ENCODE measurements at regions not wholly inside any gene's neighbourhood (a gene's known extent, or its start where the extent isn't known, plus 50 kb on each side); places are given as distances from the start of the nearest gene placed in this dataset.
"Not testable (repeated sequence)": the region's sequence is repeated elsewhere in the genome, so short reads cannot be mapped to it uniquely, and the experiment has no call there.

DNA sequence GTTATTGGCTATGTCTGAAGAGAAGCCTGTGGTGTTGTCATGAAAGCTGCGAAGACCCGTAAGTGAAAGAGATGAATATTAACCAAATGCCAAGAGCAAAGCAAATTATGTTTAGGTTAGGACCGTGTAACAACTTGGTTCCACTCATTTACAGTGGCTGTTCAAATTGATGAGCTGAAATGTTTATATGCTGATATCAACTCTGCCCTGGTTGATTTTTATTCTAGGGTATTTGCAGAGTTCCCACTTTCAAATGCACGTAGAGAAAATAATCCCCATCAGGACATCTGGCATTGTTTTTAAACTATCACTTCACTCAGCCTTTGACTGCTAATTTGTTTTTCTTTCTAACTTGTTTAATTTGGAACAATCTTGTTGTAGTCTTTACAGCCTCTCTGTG lies 581.6 kb upstream of the ADAMTS5 start:
- no peak for DNase-seq

DNA sequence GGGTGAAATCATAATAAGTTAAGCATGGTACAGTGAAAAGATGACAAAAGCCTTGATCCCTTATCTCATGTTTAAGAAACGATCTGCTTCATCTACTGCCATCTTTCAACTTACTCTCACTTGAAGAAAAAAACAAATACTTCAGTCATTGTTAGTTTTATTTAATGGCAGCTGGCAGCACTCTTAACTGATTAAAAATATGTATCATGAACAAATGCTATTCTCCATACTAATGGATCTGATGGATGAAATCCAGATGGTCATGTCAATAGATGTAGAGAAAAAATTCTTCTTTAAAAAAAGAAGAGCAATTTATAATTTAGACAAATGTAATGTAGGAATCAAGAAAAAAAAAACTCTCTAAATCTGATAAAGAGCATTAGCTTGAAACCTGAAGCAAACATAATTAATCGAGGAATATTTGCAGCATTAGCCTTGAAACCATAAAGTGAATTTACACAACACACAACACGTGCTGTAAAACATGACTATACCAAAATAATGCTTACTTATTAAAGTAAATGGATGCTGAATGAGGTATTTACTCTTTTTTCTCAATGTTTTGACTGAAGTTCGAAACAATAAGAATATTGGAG lies 579.0 kb upstream of the ADAMTS5 start:
- no peak for DNase-seq

DNA sequence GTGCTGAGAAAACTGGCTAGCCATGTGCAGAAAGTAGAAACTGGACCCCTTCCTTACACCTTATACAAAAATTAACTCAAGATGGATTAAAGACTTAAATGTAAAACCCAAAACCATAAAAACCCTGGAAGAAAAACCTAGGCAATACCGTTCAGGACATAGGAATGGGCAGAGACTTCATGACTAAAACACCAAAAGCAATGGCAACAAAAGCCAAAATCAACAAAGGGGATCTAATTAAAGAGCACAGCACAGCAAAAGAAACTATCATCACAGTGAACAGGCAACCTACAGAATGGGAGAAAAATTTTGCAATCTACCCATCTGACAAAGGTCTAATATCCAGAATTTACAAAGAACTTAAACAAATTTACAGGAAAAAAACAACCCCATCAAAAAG lies 575.2 kb upstream of the ADAMTS5 start:
- DNase-seq: not testable (repeated sequence)

DNA sequence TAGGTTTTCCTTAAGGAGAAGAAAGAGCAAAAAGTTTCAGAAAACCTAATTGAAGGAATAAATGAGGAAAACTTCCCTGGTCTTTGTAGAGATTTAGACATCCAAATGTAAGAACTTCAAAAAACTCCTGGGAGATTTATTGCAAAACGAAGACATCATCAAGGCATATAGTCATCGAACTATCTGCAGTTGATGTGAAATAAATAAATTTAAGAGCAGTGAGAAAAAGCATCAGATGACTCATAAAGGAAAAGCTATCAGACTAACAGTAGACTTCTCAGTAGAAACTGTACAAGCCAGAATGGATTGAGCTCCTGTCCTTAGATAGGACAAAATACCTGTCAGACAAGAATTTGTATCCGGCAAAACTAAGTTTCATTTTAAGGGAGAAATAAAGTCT lies 569.4 kb upstream of the ADAMTS5 start:
- no peak for DNase-seq

DNA sequence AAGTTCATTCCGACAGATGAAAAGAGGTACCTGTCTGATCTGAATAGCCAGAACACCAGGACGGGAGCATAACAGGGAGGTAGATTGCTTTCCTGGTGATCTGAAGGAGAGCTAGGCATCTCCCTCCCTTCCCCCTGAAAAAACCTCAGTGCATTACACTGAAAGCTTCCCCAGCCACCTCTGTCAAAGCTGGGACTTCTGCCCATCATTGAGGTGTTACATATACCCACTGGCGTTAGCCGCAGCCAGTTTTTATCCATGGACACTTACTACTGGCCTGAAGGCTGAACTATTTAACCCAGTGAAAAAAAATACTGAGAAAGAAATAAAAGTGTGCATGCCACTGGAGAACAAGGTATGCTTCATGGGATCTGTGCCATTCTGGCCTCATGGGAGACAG lies 568.3 kb upstream of the ADAMTS5 start:
- no peak for DNase-seq

DNA sequence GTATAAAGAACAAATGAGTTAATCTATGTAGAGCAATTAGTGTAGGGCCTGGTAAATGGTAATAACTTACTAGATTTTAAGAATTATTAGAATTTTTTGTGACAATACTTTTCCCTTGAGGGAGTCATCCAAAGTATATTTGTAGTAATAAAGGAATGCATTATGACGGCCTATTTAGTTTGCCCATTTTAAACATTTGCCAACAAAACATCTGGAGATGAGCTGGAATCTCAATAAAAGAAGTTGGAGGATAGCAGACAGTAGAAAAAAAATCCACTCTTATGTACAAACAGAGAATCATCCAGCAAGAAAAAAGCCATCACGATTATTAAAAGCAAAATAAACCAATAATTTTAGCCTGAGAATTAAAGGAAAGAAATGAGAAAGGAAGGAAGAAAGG lies 567.3 kb upstream of the ADAMTS5 start:
- DNase-seq: no peak

DNA sequence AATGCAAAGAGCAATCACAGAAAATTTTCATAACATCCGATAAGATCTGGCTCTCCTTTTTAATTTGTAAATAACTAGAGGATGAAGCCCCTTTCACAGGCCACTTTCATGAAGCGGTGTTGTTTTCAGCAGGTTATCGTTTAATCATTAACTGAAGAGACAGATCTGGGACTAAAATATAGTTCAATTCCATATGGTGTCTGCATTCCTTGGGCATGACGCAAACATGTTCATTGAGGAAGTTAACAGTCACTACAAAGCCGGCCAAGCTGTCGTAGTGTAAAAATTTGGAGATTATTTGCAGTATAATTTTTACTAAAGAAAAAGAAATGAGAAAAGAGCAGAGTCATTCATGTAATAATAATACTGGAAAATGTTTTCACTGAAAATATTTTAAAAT lies 565.2 kb upstream of the ADAMTS5 start:
- DNase-seq: no peak

DNA sequence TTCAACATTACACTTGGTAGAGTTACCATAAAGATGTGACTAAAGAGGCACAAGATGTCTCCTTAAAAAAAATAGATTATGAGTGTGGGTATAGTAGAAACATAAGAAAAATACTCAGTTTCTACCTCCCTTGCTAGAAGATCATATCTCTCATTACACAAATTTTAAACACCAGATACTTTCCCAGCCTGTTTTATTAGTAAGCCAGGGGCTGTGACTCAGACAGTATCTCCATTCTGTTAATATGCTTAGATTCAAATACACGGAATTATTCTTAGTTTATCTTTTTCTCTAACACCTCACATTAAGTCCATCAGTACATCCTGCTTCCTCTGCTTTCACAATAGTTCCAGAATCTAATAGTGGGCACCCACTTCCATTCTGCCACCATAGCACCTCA lies 561.8 kb upstream of the ADAMTS5 start:
- no peak for DNase-seq

DNA sequence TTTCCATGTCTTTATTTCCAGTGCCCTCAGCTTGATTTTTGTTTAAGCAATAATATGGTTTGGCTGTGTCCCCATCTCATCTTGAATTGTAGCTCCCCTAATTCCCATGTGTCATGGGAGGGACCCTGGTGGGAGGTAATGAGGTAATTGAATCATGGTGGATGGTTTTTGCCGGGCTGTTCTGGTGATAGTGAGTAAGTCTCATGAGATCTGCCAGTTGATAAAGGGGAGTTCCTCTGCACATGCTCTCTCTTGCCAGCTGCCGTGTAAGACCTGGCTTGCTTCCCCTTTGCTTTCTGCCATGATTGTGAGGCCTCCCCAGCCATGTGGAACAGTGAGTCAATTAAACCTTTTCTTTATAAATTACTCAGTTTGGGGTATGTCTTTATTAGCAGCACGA lies 559.6 kb upstream of the ADAMTS5 start:
- no peak for DNase-seq

DNA sequence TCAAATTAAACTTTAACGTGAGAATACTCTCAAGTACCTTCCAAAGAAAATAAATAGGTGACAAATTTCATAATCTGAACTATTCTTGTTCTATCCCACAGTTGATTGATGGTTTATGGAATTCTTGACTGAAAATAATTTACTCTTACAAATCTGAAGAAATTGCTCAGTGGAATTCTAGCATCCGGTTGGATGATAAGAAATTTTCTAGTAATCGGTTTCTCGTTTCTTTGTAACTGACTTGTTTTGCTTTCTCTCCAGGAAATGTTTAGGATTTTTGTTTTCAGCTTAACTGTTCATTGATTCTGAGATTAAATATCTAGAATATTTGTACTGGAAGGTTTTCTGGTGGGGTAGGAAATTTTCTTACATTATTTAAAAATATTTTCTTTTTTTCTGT lies 558.9 kb upstream of the ADAMTS5 start:
- DNase-seq: no peak

DNA sequence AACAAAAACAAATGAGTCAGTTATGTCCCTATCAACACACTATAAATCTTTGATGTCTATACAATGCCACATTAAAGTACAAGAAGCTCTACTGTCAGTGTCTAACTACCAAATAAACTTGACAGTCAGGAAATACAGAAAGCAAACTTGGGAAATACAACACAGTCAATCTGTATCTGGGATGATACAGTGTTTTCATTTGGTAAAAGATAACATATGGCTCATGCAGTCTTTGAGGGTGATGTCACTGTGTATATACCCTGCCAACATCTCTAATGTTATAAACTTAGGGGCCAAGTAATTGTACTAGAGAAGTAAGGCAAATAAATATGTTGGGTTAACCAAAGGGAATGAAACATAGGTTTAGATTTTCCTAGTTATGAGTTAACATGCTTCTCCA lies 552.5 kb upstream of the ADAMTS5 start:
- no peak for DNase-seq

DNA sequence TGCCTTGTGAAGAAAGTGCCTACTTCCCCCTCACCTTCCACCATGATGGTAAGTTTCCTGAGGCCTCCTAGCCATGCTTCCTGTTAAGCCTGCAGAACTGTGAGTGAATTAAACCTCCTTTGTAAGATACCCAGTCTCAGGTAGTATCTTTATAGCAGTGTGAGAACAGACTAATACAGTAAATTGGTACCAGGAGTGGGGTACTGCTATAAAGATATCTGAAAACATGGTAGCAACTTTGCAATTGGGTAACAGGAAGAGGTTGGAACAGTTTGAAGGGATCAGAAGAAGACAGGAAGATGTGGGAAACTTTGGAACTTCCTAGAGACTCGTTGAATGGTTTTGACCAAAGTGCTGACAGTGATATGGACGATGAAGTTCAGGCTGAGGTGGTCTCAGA lies 550.3 kb upstream of the ADAMTS5 start:
- DNase-seq: not testable (repeated sequence)

DNA sequence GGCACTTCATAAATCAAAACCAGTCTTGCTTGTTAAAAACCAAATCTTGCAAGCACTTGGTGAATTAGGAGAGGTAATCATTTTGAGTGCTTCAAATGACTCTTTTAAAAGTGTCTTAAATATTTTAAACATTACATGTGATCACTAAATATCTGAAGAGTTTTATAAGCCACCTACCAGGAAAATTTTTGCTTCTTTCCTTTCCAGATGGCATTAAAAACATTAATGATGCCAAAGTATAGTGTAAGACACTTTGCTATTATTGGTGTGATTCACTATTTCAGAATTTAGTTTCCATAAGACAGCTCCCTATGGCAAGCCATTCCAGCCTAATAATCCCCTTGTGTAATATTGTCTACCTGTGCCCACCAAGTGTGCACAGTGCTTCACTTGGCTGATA lies 548.8 kb upstream of the ADAMTS5 start:
- no peak for DNase-seq

DNA sequence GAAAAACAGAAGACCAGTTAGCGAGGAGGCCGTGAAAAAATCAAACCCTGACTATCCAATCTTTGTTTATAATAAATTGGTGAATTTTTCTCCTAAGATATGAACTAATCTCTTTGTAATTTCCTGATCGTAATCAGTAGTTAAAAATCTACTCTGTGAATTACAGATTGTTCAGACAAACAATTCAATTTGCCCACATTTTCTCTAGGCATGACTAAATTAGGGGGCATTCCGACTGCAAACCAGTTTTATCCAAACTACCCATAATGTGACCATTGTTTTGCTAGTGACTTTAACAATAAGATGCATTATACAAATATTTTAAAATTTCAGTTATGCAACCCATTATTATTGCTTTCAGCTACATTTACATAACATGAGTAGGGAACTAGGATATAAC lies 546.9 kb upstream of the ADAMTS5 start:
- DNase-seq: no peak

DNA sequence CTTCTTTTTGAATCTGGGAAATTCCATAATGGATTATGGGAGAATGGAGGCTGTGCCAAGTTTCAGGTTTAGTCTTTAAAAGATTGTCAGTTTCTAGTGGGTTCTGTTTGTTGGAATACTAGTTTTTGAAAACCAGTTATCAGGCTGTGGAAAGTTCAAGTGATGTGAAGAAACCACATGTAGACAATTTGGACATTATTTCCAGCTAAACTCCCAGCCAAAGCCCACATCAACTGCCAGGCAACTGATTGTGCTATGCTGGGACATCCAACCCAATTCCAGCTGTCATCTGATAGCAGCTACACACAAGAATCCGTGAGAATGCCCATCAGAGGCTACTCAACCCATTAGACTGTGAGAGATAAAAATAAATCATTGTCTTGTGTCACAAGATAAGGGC lies 546.1 kb upstream of the ADAMTS5 start:
- DNase-seq: no peak

DNA sequence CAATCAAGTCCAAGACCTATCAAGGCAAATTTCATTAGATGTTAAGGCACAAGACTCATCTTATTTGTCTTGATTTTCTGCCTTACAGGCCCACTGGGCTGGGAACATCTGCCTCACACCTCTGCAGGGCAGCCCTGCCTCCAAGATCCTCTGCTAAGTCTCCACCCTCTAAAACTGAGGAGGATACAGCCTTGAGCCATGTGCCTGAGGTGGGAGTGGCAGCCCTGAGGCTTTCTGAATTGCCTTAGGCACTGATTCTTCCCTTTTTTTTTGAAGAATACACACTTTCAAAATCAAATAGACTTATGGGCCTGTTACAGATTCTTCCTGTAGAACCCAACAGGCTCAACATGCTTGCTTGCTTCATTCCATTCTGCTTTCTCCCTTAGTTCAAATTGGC lies 544.3 kb upstream of the ADAMTS5 start:
- DNase-seq: no peak

DNA sequence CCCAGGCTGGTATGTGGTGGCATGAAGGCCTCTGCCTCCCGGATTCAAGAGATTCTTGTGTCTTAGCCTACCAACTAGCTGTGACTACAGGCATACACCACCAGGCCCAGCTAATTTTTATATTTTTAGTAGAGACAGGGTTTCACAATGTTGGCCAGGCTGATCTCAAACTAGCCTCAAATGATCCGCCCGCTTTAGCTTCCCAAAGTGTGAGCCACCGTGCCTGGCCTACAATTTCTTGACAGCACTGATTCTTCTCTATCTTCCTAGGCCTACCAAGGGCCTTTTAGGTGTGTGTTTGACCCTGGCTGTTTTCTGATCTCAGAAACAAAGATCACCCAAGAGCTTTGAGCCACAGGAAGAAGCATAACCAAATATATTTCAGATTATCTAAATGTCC lies 540.8 kb upstream of the ADAMTS5 start:
- DNase-seq: no peak

DNA sequence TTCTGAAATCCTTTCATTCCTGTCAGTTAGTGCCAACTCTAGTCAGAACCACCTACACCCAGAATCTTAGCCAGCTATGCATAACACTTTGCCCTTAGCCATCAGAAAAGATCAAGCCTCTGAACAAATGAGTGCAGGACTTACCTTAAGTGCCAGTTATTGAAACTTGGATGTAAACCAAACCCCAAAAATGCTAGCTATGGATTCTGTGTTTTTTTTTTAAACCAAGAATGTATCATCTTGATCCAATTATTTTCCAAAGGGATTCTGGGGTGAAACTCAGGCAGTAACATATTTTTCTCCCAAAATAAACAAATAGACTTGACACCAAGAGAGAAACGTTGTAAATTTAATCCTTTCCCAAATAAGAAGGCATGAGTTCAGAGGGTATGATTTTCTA lies 538.6 kb upstream of the ADAMTS5 start:
- no peak for DNase-seq

DNA sequence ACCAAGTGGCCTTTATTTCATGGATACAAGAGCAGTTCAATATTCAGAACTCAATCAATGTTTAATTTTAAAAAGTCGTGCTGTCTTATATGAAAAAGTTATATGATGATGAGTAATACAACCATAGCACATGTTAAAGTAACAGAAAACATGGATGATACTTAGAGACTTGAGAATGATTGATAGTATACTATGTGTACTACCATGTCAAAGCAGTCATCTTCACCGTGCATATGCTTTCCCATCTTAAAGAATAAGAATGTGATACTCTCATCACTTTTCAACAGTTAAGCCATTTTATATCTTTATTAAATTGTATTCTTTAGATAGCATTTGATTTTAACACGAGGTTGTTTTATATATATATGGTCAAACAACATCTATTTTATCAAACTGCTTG lies 535.9 kb upstream of the ADAMTS5 start:
- no peak for DNase-seq

DNA sequence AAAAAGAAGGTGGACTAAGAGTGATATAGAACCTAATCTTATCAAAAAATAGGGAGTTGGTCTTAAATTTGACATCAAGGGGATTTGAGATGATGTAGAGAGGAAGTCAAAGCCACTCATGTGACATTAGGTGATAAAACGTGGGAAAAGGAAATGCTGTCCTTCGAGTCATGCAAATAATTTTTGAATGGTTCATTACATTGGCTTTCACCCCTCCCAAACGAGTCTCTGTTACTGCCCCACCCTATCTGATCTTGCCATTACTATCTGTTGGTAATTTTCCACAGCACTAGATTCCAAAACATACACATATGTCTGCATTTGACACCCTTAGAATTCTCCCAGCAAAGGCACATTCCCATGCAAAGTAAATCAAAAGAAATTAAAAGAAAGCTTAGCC lies 531.1 kb upstream of the ADAMTS5 start:
- DNase-seq: no peak

DNA sequence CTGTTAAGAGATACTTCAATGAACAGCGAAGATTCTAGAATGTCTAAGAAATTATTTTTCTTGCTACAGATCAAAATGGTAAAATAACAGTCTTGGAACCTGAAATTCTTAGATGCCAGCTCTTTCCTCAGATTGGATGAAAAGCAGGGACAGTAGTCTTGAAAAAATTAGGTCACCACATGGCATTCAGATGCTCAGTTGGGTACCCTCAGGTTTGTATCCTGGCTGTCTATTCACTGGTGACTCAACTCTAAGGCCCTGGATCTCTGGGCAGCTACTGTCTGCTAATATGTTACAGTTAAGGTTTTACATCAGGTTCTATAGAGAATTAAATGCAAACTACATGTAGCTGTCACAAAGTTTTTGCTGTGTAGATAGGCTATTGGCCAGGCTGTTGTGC lies 528.9 kb upstream of the ADAMTS5 start:
- DNase-seq: no peak

DNA sequence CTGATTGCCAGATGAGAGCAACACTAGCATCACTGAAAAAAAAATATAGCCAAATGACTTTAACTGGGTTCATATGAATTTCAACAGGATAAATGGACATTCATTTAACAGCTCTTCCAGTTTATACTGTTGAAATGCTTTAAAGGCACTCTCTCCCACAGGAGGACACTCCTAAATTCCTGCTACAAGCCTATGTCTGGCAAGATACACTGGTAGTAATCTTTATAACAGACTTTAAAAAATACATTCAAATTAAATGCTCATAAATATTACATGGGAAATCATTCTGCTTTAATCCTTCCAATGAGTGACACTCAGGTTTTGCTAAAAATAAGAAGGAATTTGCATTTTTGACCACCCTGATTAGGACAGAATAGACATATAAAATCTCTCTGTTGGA lies 526.7 kb upstream of the ADAMTS5 start:
- DNase-seq: no peak

DNA sequence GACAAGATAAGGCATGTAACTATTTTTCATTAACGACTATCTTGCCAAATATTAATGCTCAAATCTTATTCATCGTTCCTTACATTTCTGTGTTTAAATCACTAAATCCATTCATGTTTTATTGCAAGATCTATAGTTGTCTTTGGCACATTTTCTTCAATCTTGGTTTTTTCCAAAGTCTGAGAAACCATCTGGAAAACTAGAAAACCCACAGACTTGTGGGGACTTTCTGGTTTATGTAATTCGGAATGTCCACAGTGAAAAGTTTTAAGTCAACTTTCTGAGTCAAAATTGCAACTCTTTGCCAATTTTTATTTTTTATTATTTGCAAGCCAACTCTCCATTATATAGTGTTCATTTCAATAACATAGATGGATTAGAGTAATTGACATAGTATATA lies 520.8 kb upstream of the ADAMTS5 start:
- no peak for DNase-seq

DNA sequence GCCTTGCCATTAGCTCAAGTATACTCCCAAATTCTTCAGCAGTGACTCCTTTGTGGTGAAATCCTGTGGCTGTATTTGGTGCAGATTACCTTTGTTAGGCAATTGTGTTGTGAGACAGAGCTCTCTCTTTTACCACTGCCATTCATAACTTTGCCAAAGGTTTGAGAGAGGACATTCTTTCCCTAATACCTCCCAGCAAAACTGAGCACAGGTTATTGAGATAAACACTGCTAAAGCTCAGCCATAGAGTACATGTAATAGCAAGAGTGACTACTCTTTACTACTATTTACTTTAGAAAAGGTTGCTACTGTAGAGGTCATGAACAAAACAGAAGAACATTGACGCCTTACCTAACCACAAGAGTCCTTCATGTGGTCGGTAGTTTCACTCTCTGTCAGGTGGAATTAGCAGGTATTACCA lies 514.0 kb upstream of the ADAMTS5 start:
- DNase-seq: no peak

DNA sequence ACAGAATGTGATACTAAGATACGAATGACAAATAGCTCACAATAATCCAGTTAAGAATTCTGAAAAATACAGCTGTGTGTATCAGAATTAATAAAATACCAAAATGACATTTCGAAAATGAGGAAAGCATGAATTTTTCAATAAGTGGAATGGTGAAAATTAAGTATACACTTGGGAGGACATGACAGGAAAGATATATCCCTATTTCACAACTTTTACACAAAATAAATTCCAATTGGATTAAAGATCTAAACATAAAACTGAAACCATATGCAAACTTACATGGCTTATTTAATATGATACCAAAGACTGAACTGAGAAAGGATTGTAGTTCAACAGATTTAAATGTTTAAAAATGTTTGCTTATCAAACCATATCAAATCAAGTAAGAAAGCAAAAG lies 510.4 kb upstream of the ADAMTS5 start:
- no peak for DNase-seq
